OCI-M1 (cell line): ENCODE measurements at regions not wholly inside any gene's neighbourhood (a gene's known extent, or its start where the extent isn't known, plus 50 kb on each side); places are given as distances from the start of the nearest gene placed in this dataset.

Experiments used
- DNase-seq: peaks from one replicate; lab custom pipeline; 2025; lab: John Stamatoyannopoulos, UW

DNA sequence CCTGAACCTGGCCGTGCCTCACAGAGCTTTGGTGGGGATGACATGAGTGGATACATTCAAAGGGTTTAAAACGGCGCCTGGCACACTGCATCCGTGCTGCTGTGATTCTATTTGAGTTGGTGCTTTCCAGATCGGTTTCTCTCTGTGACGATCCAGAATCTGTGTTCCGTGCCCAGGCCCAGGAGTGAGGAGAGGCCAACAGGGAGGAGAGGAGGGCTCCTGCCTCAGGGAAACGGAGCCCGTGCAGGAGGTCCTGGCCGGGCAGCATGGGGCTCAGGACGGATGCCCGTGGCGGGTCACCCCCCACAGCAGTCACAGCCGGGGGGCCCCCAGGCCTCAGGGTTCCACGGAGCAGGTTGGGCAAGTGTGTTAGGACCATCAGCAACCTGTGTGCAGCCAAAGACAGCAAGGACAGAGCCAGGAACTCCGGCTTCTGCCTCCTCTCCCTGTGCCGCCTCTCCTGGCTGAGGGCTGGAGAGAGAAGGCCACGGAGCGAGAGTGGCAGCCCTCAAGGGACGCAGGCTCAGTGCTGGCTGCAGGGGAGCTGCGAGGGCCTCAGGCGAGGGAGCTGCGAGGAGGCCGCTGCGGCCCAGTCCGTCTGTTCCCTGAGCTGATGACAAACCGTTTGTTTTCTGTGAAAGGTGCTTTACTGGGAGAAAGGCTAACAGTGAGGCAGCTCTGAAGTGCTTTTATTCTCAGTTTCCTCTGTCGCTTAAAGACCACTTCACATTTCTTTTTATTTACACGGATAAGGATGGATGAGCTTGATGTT lies 99.3 kb downstream of the METRNL start:
- no peak for DNase-seq

- no peak for DNase-seq
Observed at GRCh38 chr17:83179374-83179773, 100.0 kb downstream of the METRNL start.

DNA sequence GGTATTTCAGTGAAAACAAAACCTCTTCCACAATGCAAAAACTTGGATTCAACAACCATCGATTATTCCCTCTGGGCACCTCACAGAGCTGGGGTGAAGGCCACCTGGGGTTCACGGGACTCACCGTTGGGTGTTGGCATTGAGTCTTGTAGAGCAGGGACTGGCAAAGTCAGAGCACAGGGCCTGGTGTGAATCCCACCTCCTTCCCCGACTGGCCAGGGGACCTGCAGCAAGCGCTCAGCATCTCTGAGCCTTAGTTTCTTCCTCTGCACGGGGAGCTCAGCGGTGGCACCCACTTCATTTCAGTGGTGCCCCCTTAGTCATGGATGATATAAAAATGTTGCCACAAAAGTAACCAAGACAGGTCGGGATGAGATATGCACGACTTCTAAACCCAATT lies 100.4 kb downstream of the METRNL start:
- DNase-seq: no peak

DNA sequence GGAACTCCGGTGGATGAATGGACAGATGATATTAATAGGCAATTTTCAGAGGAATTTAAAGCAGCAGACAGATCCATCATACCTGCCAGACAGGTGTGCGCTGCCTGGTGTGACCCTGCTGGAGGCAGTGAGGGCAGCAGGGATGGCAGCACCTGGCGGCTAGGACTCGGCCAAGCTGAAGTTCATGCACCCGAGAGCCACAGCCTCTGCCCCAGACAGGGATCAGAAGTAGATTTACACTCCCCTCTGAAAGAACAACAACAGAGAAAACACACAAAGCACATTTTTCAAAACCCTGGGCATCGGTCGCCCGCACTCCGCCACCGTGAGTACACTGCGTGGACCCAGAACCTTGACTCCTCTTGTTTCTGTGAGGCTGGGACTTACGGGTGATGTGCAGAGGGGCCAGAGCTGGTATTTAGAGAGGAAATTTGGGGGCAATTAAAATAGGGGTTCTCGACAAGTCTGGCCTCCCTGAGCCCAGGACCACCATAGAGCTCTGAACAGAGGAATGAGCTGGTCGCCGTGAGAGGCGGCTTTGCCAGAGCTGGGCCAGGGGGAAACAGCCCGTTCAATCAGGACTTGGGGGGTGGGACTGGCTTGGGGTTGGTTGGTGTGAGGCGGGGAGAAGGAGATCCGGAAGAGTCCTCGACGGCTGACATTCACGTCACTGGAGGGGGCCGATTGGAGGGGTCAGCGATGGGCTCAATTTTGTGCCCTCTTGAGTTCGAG lies 101.0 kb downstream of the METRNL start:
- DNase-seq: no peak

DNA sequence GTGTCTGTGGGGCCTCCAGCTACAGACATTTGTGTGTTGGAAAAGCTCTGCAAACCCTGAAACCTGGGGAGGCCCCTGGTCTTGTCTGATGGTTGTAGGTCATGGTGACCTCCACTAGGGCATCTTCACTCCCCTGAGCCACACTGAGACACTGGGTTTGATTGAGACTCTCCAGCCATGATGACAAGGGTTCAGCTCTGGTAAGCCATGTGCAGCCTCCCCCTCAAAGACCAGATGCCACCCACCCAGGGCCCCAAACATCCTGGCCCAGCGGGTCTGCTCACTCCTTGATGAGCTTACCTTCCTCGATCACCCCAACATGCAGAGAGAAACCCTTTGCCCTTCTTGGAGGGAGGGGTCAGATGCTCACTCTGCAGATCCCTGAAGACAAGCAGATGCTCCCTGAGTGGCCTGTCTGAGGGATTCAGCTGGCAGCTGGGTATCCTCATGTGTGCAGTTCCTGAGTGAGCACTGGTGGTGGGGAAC lies 101.6 kb downstream of the METRNL start:
- no peak for DNase-seq

DNA sequence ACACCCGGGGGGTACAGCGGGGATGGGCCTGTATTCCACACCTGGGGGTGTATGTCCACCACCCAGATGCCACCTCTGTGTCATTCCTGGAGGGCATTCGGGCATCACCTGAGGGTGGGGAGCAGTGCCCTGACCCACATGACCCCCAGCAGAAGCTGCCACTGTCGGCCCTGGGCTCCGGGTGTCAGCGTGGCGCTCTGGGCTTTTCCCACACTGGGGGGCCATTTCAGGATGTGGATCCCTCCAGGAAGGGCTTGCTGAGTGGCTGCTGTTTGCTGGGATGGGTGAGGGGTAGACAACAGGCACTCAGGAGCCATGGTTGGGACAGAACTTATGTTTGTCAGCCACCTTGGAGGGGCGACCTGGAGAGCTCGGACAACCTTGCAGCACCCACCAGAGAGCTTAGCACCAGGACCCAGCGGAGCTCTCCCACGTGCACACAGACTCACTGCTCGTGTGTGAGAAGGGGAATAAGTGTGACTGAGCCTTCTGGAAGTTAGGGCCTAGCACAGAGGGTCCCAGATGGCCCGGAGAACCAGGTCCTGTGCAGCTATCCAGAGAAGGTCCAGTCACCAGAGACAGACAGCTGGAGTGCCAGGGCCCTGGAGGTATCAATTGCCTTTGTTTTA lies 102.7 kb downstream of the METRNL start:
- DNase-seq: no peak

DNA sequence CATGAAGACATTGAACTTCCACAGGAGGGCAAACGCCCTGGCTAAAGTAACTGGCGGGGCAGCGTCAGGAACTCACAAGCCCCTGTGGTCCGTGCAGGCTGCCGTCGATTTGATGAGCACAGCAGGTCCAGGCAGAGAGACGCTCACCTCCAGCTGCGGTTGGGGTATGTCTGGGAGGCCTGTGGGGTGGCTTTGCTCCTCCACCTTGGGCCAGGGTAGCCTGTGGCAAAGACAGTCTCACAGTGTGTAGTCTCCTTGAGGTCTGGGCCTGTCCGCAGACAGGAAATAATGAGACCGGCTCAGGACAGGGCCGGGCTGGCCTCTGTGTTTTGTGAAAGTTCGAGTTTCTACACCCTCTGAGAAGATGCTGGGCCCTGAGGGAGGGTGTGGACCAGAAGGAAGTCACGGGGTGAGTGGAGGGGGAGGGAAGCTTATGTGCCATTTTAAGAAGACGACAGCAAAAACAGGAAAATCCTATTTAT lies 103.3 kb downstream of the METRNL start:
- no peak for DNase-seq

GRCh38 chr17:83183145-83183948 lies 103.9 kb downstream of the METRNL start:
- no peak for DNase-seq

- DNase-seq: no peak
Observed at GRCh38 chr17:83183951-83184506, 104.6 kb downstream of the METRNL start.

DNA sequence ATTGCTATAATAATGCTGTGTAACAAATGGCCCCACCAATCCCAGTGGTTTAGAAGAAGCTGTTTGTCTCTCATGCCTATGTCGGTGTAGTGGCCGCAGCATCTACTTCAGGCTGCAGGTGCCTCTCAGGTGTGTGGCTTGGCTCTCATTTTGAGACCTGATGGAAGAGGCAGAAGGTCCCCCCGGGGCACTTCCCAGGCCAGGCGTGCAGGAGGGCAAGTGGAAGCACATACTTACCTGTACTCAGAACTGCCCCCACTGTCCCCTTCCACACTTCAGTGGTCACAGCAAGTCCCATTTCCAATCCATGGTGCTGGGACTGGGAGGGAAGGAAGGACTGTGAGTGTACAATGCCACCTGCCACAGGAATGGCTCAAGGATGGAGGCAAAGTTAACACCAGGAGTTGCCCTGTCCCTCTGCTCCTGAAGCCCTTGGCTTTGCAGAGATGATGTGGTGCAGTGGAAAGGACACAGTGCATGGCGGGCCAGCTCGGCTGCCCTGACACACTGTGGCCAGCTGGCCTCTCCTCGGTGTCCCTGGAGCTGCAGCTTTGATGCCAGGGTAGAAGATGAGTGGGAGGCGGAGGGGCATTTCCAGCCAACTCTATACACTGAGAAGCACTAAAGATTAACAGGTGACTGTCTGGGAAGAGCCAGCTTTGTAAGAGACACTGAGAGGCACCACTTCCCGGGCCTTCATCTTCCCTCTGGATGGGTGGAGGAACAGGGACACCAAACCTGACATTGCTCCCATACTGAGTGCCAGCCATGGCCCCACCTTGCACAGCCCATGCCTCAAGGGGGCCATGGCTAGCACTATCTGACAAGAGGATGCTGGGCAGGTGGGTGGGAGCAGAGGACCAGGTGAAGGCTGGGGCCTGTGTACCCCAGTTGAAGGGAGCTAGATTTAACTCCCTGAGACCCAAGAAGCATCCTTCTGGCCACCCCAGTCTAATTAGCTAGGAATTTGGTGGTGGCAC lies 105.9 kb downstream of the METRNL start:
- DNase-seq: no peak

DNA sequence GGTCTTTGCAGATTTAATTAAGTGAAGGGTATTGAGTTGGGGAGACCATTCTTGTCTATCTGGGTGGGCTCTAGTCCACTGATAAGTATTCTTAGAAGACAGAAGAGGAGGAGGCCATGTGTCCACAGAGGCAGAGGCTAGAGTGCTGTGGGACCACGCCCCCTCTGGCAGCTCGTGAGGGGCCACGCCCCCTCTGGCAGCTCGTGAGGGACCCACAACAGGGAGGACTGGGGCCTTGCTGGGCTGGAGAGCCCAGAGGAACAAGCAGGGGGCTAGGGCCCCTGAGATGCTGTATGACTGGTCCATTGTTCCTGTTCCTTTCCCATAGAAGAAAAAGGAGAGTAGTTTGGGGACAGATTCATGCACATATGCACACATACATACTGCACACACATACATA lies 106.8 kb downstream of the METRNL start:
- DNase-seq: peak; percentile 14

DNA sequence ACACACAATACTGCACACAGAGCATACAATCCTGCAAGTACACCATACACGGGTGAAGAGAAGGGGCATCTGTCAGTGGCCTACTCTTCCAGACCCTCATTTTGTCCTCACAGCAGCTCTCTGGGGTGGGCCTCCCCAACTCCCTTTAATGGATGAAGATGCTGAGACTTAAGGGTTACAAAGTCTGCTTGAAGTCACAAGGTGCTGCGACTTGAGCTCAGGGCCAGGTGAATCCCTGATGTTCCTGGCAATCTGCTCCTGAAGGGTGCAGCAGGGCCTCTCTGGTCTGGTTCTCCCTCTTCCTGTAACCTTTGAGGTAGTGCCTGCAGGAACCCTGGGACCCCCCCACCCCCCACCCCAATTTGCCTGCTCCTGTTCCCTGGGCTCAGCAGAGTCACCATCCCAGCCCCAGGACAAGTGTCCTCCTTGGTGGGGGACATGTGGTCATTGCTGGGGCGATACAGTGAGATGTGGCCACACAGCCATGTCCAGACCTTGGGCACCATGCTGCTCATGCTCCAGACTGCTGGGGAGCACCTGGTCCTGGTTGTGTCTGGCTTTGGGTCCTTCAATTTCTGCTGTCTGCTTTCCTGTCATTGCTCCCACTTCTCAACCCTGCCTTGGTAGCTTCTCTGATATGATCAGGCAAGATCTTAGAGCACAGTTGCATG lies 107.5 kb downstream of the METRNL start:
- no peak for DNase-seq

GRCh38 chr17:83187782-83188311 lies 108.4 kb downstream of the METRNL start:
- no peak for DNase-seq

DNA sequence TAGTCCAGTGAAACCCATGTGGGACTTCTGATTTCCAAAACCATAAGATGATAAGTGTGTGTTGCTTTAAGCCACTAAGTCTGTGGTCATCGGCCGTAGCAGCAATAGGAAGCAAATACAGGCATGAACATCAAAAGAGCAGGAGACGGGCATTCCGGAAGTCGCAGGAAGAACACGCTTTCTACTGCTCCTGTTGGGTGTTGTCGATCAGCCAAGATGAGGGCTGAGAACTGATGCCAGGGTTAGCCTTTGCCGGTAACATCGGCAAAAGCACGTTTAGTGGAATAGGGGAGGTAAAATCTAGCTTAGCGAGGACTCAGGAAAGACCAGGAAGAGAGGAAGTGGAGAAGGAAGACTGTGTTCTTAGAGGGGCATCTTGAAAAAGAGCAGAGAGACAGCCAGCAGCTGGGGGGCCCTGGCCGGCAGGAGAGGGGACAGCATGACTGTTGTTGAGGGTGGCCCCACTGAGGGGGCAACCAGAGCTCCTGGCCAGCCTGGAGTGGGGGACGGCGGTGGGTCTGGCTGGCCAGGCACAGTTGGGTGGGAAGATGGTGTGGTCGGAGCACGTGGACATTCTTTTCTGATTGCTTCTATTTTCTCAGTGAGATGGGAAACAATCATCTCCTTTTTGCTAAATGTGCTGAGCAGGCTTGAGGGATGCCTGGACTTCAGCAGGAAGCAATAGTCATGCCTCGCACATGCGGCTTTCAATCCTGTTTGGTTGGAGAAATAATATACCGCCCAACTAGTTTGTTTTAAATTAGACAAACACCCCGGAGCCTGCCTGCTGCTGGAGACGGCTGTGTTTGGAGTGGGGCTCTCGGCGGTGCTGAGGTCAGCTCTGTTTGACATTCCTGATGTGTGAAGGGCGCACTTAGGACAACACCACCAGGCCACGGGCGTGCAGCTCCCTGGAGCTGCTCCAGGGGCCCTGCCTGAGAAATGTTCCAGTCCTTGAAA lies 109.9 kb downstream of the METRNL start:
- no peak for DNase-seq

GRCh38 chr17:83190004-83190385 lies 110.6 kb downstream of the METRNL start:
- no peak for DNase-seq

- no peak for DNase-seq
Observed at GRCh38 chr17:83190601-83191387, 111.4 kb downstream of the METRNL start.

GRCh38 chr17:83191388-83192160 lies 112.2 kb downstream of the METRNL start:
- no peak for DNase-seq
